ENCODE measurements at regions not wholly inside any gene's neighbourhood (a gene's known extent, or its start where the extent isn't known, plus 50 kb on each side); places are given as distances from the start of the nearest gene placed in this dataset.

- TF ChIP-seq CTCF (IDR thresholded peaks at IDR 0.05; ENCODE audit: low read depth, low read length, poor library complexity, severe bottlenecking): no peak
- TF ChIP-seq EZH2phosphoT487 (IDR thresholded peaks at IDR 0.05; ENCODE audit: borderline replicate concordance, low read length): no peak
Observed at GRCh38 chr5:25418978-25419377, 774.2 kb upstream of the CDH10 start.

All from DOHH2 (cell line).